CD14-positive monocyte (primary cell): ENCODE measurements at regions not wholly inside any gene's neighbourhood (a gene's known extent, or its start where the extent isn't known, plus 50 kb on each side); places are given as distances from the start of the nearest gene placed in this dataset.

ENCODE experiments used
- DNase-seq, 3 donors: peaks; one replicate each; pipeline ENCODE4 v3.0.0-alpha.2; 2011 to 2022
- H2AFZ ChIP-seq: 2 replicates; pipeline ENCODE4 v1.6.0; 2012; ENCODE audit warnings: mild to moderate bottlenecking, low read depth, low read length, inconsistent platforms; ENCODE audit not compliant: insufficient read depth, poor library complexity, severe bottlenecking
- H3K27ac ChIP-seq, 2 donors: 1 replicate in 1 of 2; 2 replicates in 1 of 2; pipeline ENCODE4 v1.5.1; 2012 to 2013; ENCODE audit warnings: low read length in 2 of 2, control low read depth in 1 of 2, inconsistent platforms in 1 of 2, low read depth in 1 of 2, mild to moderate bottlenecking in 1 of 2
- H3K27me3 ChIP-seq, 2 donors: one replicate each; pipeline versions ENCODE4 v1.6.0 to v1.6.1; 2011 to 2013; ENCODE audit warnings: low read length in 2 of 2; ENCODE audit not compliant: control insufficient read depth in 2 of 2, insufficient read depth in 2 of 2
- H3K36me3 ChIP-seq, 2 donors: replicated peaks in 1 of 2; 1 replicate in 1 of 2; 2 replicates in 1 of 2; pipeline versions ENCODE4 v1.5.1 to v1.6.1; 2012 to 2013; ENCODE audit warnings: low read length in 2 of 2, control low read depth in 1 of 2, inconsistent platforms in 1 of 2, mild to moderate bottlenecking in 1 of 2; ENCODE audit not compliant: insufficient read depth in 2 of 2, control insufficient read depth in 1 of 2
- H3K4me1 ChIP-seq, 2 donors: 1 replicate in 1 of 2; 2 replicates in 1 of 2; pipeline versions ENCODE4 v1.5.1 to v1.6.1; 2012 to 2013; ENCODE audit warnings: low read length in 2 of 2, control low read depth in 1 of 2, inconsistent platforms in 1 of 2, mild to moderate bottlenecking in 1 of 2, moderate library complexity in 1 of 2; ENCODE audit not compliant: insufficient read depth in 2 of 2, control insufficient read depth in 1 of 2
- H3K4me2 ChIP-seq: replicated peaks from 2 replicates; pipeline ENCODE3; 2012; ENCODE audit warnings: low read length, moderate library complexity, mild to moderate bottlenecking; ENCODE audit not compliant: poor library complexity, severe bottlenecking; ENCODE audit errors: extremely low read depth
- H3K4me3 ChIP-seq, 3 experiments: fragments of 200-600 bp in 1 of 3; sonication (generic) in 1 of 3; replicated peaks in 1 of 3; 1 replicate in 2 of 3; 2 replicates in 1 of 3; pipeline ENCODE4 v1.5.1; 2011 to 2013; ENCODE audit warnings: low read length in 3 of 3, mild to moderate bottlenecking in 3 of 3, control low read depth in 2 of 3, low read depth in 2 of 3, inconsistent platforms in 1 of 3, moderate library complexity in 1 of 3
- H3K79me2 ChIP-seq: 2 replicates; pipeline ENCODE4 v1.6.0; 2012; ENCODE audit warnings: mild to moderate bottlenecking, control low read depth, inconsistent platforms, low read length, moderate library complexity; ENCODE audit not compliant: insufficient read depth
- H3K9ac ChIP-seq: 2 replicates; pipeline ENCODE4 v1.6.0; 2017; ENCODE audit warnings: low read length, mild to moderate bottlenecking; ENCODE audit not compliant: insufficient read depth, poor library complexity, severe bottlenecking
- H3K9me3 ChIP-seq, 2 donors: replicated peaks in 1 of 2; 1 replicate in 1 of 2; 2 replicates in 1 of 2; pipeline versions ENCODE4 v1.5.1 to v1.6.1; 2012 to 2013; ENCODE audit warnings: low read length in 2 of 2, control low read depth in 1 of 2; ENCODE audit not compliant: control insufficient read depth in 1 of 2, insufficient read depth in 1 of 2
- H4K20me1 ChIP-seq: 2 replicates; pipeline ENCODE4 v1.6.0; 2012; ENCODE audit warnings: mild to moderate bottlenecking, low read length, control low read depth, moderate library complexity; ENCODE audit not compliant: insufficient read depth
- H3K27ac Mint-ChIP-seq, 7 donors: one replicate each; pipeline ENCODE4 v1.8.0; 2020; ENCODE audit warnings: mild to moderate bottlenecking in 7 of 7, mixed read lengths in 7 of 7, moderate library complexity in 6 of 7, inconsistent platforms in 2 of 7
- H3K27me3 Mint-ChIP-seq, 3 donors: one replicate each; pipeline ENCODE4 v1.8.0; 2021 to 2022; ENCODE audit warnings: low read depth in 3 of 3, mild to moderate bottlenecking in 3 of 3, mixed read lengths in 3 of 3, moderate library complexity in 3 of 3, inconsistent platforms in 1 of 3
- H3K36me3 Mint-ChIP-seq, 2 donors: one replicate each; pipeline ENCODE4 v1.8.0; 2020; ENCODE audit warnings: mixed read lengths in 2 of 2, inconsistent platforms in 1 of 2, mild to moderate bottlenecking in 1 of 2
- H3K4me1 Mint-ChIP-seq: one replicate; pipeline ENCODE4 v1.8.0; 2020; ENCODE audit warnings: mild to moderate bottlenecking, mixed read lengths
- H3K4me3 Mint-ChIP-seq, 2 donors: one replicate each; pipeline ENCODE4 v1.8.0; 2020; ENCODE audit warnings: mild to moderate bottlenecking in 2 of 2, mixed read lengths in 2 of 2, moderate library complexity in 1 of 2
- H3K9me3 Mint-ChIP-seq, 7 donors: one replicate each; pipeline ENCODE4 v1.8.0; 2020 to 2022; ENCODE audit warnings: mixed read lengths in 7 of 7, mild to moderate bottlenecking in 6 of 7, moderate library complexity in 6 of 7, inconsistent platforms in 2 of 7
- WGBS: methylation state at CpG from one replicate; pipeline ENCODE4 v1.1.5; 2013; ENCODE audit warnings: missing lambda C conversion rate; ENCODE audit not compliant: insufficient coverage; 5-methylcytosine and 5-hydroxymethylcytosine counted together
- intact Hi-C, 2 donors: fragments of 100-400 bp; cut with micrococcal nuclease; formaldehyde crosslinking; loops; one replicate each; pipeline versions ENCODE4 v1.15.0 to v1.15.1; 2023
- TF ChIP-seq, protein P1 (sequence below): fragments of 200-600 bp; IDR thresholded peaks from one replicate; pipeline ENCODE4 v1.8.0; 2022; ENCODE audit warnings: antibody characterized with exemption, mild to moderate bottlenecking

DNA sequence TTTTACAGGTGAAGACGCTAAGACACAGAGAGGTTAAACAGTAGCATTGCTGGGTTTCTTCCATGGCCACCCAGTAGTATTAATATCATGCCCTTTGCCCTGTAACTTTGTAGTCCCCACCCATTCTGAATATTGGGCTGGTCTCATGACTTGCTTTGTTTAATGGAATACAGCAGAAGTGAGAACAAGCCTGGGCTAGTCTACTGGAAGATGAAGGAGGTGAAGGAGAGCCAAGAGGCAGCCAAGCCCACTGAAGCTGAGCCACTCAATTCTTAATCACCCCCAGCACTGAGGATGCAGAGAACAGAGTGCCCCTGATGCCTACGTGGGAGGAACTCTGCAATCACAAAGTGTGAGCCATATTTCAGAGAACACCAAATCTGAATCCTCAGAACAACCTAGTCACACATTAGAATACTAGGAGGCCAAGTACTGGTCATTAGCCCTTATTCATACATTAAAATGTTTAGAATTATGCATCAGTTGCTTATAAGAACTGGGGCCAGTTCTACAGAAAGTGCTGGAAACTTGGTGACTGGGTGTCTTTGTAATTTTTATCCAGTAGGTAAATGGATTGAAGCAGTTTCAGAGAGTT is 202.5 kb upstream of the ADRA1D start:
- Histone ChIP-seq H2AFZ (no peak overlapping the region), H3K79me2 (no peaks in the 10 kb centered on the region), H3K4me2 (no peak overlapping the region), H3K4me1 (no peaks in the 10 kb centered on the region), H3K27ac (no peak overlapping the region), H3K9me3 (no peaks in the 10 kb centered on the region), H3K4me3 (no peak overlapping the region), H3K9ac (no peak overlapping the region), H4K20me1 (no peaks in the 10 kb centered on the region), H3K27me3 (no peaks in the 10 kb centered on the region), H3K36me3 (no peaks in the 10 kb centered on the region)
- Mint-ChIP-seq H3K27ac (no peak overlapping the region), H3K9me3 (peaks cover under 1 to 9% (median 2%) of the 10 kb centered on the region in 7 donors), H3K27me3 (peaks cover 0 to 3% (median 1%) of the 10 kb centered on the region in 3 donors), H3K4me3 (no peak overlapping the region), H3K36me3 (no peaks in the 10 kb centered on the region), H3K4me1 (peaks cover 4% of the 10 kb centered on the region)
- no peak for DNase-seq
- 80% methylated on average over 1 of the region's 2 CpGs for WGBS
- intact Hi-C loops = no loop called here
- TF ChIP-seq, protein P1, sequence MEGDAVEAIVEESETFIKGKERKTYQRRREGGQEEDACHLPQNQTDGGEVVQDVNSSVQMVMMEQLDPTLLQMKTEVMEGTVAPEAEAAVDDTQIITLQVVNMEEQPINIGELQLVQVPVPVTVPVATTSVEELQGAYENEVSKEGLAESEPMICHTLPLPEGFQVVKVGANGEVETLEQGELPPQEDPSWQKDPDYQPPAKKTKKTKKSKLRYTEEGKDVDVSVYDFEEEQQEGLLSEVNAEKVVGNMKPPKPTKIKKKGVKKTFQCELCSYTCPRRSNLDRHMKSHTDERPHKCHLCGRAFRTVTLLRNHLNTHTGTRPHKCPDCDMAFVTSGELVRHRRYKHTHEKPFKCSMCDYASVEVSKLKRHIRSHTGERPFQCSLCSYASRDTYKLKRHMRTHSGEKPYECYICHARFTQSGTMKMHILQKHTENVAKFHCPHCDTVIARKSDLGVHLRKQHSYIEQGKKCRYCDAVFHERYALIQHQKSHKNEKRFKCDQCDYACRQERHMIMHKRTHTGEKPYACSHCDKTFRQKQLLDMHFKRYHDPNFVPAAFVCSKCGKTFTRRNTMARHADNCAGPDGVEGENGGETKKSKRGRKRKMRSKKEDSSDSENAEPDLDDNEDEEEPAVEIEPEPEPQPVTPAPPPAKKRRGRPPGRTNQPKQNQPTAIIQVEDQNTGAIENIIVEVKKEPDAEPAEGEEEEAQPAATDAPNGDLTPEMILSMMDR = no peak

DNA sequence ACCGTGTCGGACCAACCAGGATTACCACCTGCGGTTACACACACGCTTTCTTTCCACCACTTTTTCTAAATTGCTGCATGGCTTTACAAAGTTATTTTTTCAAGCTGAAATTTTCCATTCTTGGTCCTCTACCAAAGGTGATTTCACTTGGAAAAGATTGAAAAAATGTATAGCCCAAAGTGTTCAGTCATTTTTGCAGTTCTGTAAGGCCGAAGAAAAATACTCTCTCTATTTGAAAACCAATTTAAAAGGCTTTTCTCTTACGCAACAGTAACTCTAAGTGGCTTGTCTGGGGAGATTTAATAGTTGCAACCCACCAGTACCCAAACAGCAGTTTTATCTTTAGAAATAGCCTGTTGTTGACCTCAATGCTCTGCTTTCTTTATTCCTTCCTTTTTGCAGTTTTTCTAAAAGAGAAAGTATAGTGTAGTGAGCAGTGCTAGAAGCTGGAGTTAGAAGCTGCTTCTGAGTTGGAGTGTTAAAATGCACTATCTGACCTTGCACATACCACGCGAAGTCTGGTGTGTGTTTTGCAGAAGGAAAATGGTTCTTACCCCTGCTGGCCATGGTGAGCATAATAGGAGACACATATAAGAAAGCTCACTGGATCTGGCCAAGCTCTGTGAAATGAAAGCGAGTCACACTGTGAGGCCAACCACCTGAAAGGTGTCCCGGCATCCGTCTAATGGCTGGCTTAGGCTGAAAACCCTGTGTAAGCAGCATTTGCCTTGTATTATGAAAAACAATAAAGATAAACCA is 201.0 kb upstream of the ADRA1D start:
- Mint-ChIP-seq H3K9me3 (peaks cover 0 to 7% (median 3%) of the 10 kb centered on the region in 7 donors), H3K27me3 (peaks cover 0 to 3% (median 1%) of the 10 kb centered on the region in 3 donors), H3K4me1 (peaks cover 4% of the 10 kb centered on the region), H3K27ac (no peak overlapping the region), H3K4me3 (no peak overlapping the region), H3K36me3 (no peaks in the 10 kb centered on the region)
- no peak overlapping the region for H2AFZ ChIP-seq
- H3K4me1 ChIP-seq = no peaks in the 10 kb centered on the region
- intact Hi-C loops = no loop called here
- H3K9me3 ChIP-seq = no peaks in the 10 kb centered on the region
- 76% methylated on average over 5 of the region's 11 CpGs for WGBS
- no peak for DNase-seq
- H4K20me1 ChIP-seq = no peaks in the 10 kb centered on the region
- no peak overlapping the region for H3K4me3 ChIP-seq
- TF ChIP-seq, protein P1 = no peak
- H3K4me2 ChIP-seq = no peak overlapping the region
- no peaks in the 10 kb centered on the region for H3K27me3 ChIP-seq
- H3K27ac ChIP-seq = no peak overlapping the region
- no peak overlapping the region for H3K9ac ChIP-seq
- H3K79me2 ChIP-seq = no peaks in the 10 kb centered on the region
- H3K36me3 ChIP-seq = no peaks in the 10 kb centered on the region
